ENCODE measurements at regions not wholly inside any gene's neighbourhood (a gene's known extent, or its start where the extent isn't known, plus 50 kb on each side); places are given as distances from the start of the nearest gene placed in this dataset.
"Not testable (repeated sequence)": the region's sequence is repeated elsewhere in the genome, so short reads cannot be mapped to it uniquely, and the experiment has no call there.

DNA sequence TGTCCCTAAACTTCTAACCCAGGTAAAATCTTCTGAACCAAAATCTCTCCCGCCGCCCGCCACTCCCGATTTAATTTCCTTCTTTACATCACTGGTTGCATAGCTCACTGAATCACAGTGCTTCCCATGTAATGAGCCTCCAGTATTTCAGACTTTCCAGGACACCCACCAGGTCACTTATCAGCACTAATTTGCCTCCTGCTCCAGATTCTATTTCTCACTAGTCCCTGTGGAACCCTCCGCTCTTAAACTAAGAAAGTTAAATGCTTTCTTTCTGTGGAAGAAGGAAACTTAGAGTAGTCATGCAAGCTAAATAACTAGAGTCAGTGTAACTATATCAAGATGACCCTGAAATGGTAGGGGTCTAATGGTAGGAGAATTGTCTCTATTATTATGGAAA is 106.6 kb upstream of the OPCML start:
- no peak for DNase-seq (ENCODE audit: extremely low spot score)
- Histone ChIP-seq H3K9me3 (no peaks in the 10 kb centered on the region), H3K27me3 (peaks cover 0 to 27% (median 0%) of the 10 kb centered on the region in 4 donors), H3K4me3 (no peak overlapping the region), H3K4me1 (no peaks in the 10 kb centered on the region), H3K36me3 (no peaks in the 10 kb centered on the region), H3K27ac (replicated peaks in 1 of 4) (no peak overlapping the region)
- intact Hi-C loops (cut with DNase I): no loop called here
- 97% methylated on average over 5 of the region's 5 CpGs for WGBS
- TF ChIP-seq POLR2AphosphoS5 (IDR thresholded peaks at IDR 0.05) (no peak), POLR2A (IDR thresholded peaks at IDR 0.05; ENCODE audit: low read depth) (no peak), EP300 (IDR thresholded peaks at IDR 0.05) (no peak)
- TF ChIP-seq, protein P1, sequence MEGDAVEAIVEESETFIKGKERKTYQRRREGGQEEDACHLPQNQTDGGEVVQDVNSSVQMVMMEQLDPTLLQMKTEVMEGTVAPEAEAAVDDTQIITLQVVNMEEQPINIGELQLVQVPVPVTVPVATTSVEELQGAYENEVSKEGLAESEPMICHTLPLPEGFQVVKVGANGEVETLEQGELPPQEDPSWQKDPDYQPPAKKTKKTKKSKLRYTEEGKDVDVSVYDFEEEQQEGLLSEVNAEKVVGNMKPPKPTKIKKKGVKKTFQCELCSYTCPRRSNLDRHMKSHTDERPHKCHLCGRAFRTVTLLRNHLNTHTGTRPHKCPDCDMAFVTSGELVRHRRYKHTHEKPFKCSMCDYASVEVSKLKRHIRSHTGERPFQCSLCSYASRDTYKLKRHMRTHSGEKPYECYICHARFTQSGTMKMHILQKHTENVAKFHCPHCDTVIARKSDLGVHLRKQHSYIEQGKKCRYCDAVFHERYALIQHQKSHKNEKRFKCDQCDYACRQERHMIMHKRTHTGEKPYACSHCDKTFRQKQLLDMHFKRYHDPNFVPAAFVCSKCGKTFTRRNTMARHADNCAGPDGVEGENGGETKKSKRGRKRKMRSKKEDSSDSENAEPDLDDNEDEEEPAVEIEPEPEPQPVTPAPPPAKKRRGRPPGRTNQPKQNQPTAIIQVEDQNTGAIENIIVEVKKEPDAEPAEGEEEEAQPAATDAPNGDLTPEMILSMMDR (IDR thresholded peaks at IDR 0.05): no peak

DNA sequence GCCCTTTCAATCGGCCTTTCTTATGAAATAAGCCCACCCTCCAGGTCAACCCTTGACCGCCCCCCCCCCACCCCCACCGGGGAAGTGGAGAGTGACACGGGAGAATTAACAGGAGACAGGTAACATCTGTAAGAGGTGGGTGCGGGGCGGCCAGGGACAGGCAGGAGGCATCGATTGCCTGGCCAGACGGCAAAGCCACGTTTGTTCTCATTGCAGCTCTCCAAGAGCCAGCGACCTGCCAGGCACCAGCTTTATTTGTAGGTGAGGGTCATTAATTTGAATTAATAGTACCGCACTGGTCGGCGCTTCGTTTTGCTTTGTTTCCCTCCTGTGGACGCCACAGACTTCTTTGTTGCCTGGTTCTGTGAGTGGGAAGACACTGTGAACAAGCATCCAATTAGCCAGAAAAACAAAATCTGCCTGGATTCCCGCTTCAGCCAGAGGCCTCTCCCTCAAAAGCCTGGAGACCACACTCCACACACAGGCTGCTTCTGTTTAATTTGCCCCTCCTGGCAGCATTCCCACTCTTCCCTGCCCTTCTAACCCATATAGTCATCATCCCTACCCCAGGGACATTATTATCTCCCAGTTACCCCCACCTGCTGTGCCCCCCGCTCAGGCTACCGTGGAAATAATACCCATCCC is 104.5 kb upstream of the OPCML start:
- peaks cover 0 to 27% (median 0%) of the 10 kb centered on the region in 4 donors for H3K27me3 ChIP-seq
- no peak overlapping the region for H3K27ac ChIP-seq (replicated peaks in 1 of 4)
- WGBS: 39% methylated on average over 17 of the region's 18 CpGs
- H3K4me1 ChIP-seq: no peaks in the 10 kb centered on the region
- TF ChIP-seq EP300 (IDR thresholded peaks at IDR 0.05): no peak
- no peak for TF ChIP-seq POLR2A (IDR thresholded peaks at IDR 0.05; ENCODE audit: low read depth)
- no peak for TF ChIP-seq POLR2AphosphoS5 (IDR thresholded peaks at IDR 0.05)
- TF ChIP-seq, protein P1 (IDR thresholded peaks at IDR 0.05): no peak
- H3K4me3 ChIP-seq: no peak overlapping the region
- H3K36me3 ChIP-seq: no peaks in the 10 kb centered on the region
- no peak for DNase-seq (ENCODE audit: extremely low spot score)
- no peaks in the 10 kb centered on the region for H3K9me3 ChIP-seq
- intact Hi-C loops (cut with DNase I): no loop called here

DNA sequence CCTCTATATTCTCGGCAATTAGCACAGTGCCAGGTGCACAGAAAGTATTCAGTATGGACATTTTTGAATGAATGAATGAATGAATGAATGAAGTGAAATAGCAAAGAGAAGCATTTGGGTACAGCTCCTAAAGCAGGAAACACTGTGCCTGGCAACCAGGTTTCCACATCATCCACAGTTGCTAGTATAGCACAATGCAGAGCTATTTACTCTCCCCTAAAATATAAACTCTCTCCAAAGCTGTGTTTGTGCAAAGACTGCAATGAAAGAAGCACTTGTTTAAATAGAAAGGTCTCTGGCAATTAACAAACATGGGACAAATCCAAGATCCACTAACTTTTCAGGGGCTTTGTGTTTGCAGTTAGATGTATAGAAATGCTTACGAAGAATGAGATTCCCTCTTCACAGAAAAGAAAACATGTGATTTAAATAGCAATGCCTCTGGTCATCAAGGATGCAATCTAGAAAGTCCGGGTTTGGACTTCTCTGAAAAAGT is 103.0 kb upstream of the OPCML start:
- H3K27me3 ChIP-seq: peaks cover 0 to 27% (median 0%) of the 10 kb centered on the region in 4 donors
- intact Hi-C loops (cut with DNase I): no loop called here
- H3K27ac ChIP-seq (replicated peaks in 1 of 4): no peak overlapping the region
- WGBS: 52% methylated on average over 3 of the region's 3 CpGs
- no peaks in the 10 kb centered on the region for H3K9me3 ChIP-seq
- H3K36me3 ChIP-seq: no peaks in the 10 kb centered on the region
- no peak overlapping the region for H3K4me3 ChIP-seq
- no peak for DNase-seq (ENCODE audit: extremely low spot score)
- H3K4me1 ChIP-seq: no peaks in the 10 kb centered on the region
- TF ChIP-seq EP300 (IDR thresholded peaks at IDR 0.05) (no peak), POLR2AphosphoS5 (IDR thresholded peaks at IDR 0.05) (no peak), POLR2A (IDR thresholded peaks at IDR 0.05; ENCODE audit: low read depth) (no peak)
- TF ChIP-seq, protein P1 (IDR thresholded peaks at IDR 0.05): no peak

DNA sequence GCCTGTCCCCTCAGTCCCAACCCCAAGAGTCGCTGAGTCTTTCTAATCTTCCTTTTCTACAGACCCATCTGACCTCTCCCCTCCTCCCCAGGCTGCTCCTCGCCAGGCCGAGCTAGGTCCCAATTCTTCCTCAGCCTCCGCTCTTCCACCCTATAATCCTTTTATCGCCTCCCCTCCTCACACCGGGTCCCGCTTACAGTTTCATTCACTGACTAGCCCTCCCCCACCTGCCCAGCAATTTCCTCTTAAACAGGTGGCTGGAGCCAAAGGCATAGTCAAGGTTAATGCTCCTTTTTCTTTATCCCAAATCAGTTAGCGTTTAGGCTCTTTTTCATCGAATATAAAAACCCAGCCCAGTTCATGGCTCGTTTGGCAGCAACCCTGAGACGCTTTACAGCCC is 96.1 kb upstream of the OPCML start:
- H3K27ac ChIP-seq (replicated peaks in 1 of 4); H3K4me1 ChIP-seq; intact Hi-C loops (cut with DNase I); H3K9me3 ChIP-seq; H3K4me3 ChIP-seq; DNase-seq (ENCODE audit: extremely low spot score); H3K36me3 ChIP-seq; H3K27me3 ChIP-seq: not testable (repeated sequence)
- 68% methylated on average over 11 of the region's 11 CpGs for WGBS

DNA sequence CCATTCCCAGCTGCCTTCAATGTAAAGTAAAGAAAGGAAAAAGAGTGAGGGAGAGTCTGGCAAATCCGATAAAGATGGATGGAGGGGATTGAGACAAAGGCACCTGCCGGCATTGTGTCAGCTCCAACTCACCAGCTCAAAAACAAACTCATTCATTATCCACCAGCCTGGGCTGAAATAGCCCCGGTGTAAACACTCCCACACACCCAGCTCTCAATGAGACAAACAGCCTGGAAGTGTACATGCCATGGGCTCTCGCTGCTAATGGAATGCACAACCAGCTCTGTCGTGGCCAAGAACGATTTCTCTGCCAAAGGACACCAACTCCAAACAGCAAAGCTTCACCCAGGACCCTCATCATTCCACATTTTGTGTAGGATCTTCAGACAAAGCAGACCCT is 89.3 kb upstream of the OPCML start:
- Histone ChIP-seq H3K4me3 (no peak overlapping the region), H3K9me3 (peaks cover 0 to 14% (median 7%) of the 10 kb centered on the region in 4 donors), H3K27me3 (peaks cover 0 to 6% (median 0%) of the 10 kb centered on the region in 4 donors), H3K27ac (replicated peaks in 1 of 4) (no peak overlapping the region), H3K36me3 (no peaks in the 10 kb centered on the region), H3K4me1 (no peaks in the 10 kb centered on the region)
- intact Hi-C loops (cut with DNase I): no loop called here
- TF ChIP-seq EP300 (IDR thresholded peaks at IDR 0.05) (no peak), POLR2A (IDR thresholded peaks at IDR 0.05; ENCODE audit: low read depth) (no peak), POLR2AphosphoS5 (IDR thresholded peaks at IDR 0.05) (no peak)
- TF ChIP-seq, protein P1 (IDR thresholded peaks at IDR 0.05): no peak
- 50% methylated on average over 6 of the region's 6 CpGs for WGBS
- peak; percentile 42 for DNase-seq (ENCODE audit: extremely low spot score)

Measured in esophagus muscularis mucosa (tissue), 4 donors.